ENCODE measurements at regions not wholly inside any gene's neighbourhood (a gene's known extent, or its start where the extent isn't known, plus 50 kb on each side); places are given as distances from the start of the nearest gene placed in this dataset.

DNA sequence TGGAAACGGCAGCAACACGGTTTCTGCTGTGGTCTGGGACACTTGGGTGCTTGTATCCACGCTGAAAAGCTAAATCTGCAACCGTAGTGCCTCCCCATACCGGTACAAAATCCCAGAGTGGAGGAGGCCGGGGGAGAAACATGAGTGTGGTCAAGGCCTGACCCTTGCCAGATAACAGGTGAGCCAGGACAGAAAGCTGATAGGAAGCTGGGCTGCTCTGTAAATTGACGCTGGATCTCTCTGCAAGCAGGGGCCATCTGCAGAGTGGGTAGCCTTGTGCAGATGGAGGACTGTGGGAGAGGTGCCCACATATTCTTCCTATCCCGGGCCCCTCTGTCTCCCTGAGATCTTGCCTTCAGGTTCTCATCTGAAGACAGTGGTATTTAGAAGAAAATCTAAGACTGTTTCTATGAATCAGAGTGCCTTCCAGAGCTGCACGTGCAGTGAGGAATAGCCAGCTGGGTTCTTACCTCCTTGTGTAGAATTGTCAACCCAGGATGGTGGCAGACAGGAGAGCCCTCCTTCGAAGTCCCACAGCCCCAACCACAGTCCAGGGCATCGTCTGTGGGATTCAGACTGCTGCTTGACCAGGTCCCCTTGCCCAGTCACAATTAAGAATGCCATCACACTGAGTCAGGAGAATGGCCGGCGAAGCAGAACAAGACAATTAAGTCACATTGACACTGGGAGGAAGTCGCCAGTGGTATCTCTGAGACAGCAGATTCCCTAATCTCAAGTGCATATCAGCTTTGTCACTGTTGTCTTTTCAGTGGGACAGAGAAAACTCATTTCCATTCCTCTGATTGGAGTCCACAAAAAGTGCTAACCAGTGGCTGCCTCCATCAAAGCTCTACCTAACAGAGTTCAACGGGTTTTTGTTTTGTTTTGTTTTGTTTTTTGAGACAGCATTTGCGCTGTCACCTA is 100.0 kb upstream of the RIPOR2 start:
- ATAC-seq (replicated peaks) (peak; percentile 59 to 63), DNase-seq (no peak)
- Mint-ChIP-seq H3K27ac (peak overlapping the region; percentile 89), H3K27me3 (no peaks in the 10 kb centered on the region), H3K36me3 (peaks cover 1 to 12% of the 10 kb centered on the region in 2 donors), H3K4me3 (peak overlapping the region; percentile 87 to 90), H3K9me3 (no peaks in the 10 kb centered on the region), H3K4me1 (peaks cover 30 to 62% of the 10 kb centered on the region in 2 donors)

GRCh38 chr6:25036461-25036860 is 100.7 kb upstream of the RIPOR2 start:
- H3K36me3 Mint-ChIP-seq = peaks cover 1 to 10% of the 10 kb centered on the region in 2 donors
- H3K9me3 Mint-ChIP-seq = no peaks in the 10 kb centered on the region
- H3K27me3 Mint-ChIP-seq = no peaks in the 10 kb centered on the region
- no peak overlapping the region for H3K4me3 Mint-ChIP-seq
- peaks cover 36 to 69% of the 10 kb centered on the region in 2 donors for H3K4me1 Mint-ChIP-seq
- ATAC-seq (replicated peaks) (no peak), DNase-seq (no peak)
- peak overlapping the region; percentile 89 for H3K27ac Mint-ChIP-seq

- no peaks in the 10 kb centered on the region for H3K9me3 Mint-ChIP-seq
- no peak overlapping the region for H3K4me3 Mint-ChIP-seq
- peaks cover 0 to 7% of the 10 kb centered on the region in 2 donors for H3K36me3 Mint-ChIP-seq
- no peak for DNase-seq
- no peak overlapping the region for H3K27ac Mint-ChIP-seq
- ATAC-seq (replicated peaks) = no peak
- peaks cover 45 to 88% of the 10 kb centered on the region in 2 donors for H3K4me1 Mint-ChIP-seq
- H3K27me3 Mint-ChIP-seq = no peaks in the 10 kb centered on the region
Measured at GRCh38 chr6:25038300-25038699, 102.5 kb upstream of the RIPOR2 start.

DNA sequence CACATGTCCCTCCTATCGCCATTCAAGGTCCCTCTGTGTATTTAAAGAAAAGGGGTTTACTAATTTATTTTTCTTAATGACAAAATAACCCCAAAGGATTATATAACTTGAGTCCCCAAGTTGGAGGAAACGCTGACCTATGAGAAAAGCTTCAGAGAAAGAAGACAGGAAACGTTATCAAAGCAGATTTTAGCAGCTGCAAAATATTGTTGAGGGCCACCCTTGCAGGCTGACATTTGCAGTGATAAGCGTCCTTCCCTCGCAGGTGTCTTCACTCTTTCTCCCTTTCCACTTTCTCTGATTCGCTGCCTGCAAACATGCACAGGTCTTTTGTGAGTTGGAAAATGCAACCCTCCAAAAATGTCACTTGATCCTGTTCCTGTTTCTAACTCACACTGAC is 103.2 kb upstream of the RIPOR2 start:
- no peak overlapping the region for H3K27ac Mint-ChIP-seq
- H3K4me1 Mint-ChIP-seq = peaks cover 47 to 95% of the 10 kb centered on the region in 2 donors
- no peaks in the 10 kb centered on the region for H3K9me3 Mint-ChIP-seq
- H3K36me3 Mint-ChIP-seq = peaks cover 0 to 7% of the 10 kb centered on the region in 2 donors
- H3K4me3 Mint-ChIP-seq = peak overlapping the region in 1 of 2 donors; percentile 29
- H3K27me3 Mint-ChIP-seq = no peaks in the 10 kb centered on the region
- ATAC-seq (replicated peaks) = no peak
- no peak for DNase-seq

DNA sequence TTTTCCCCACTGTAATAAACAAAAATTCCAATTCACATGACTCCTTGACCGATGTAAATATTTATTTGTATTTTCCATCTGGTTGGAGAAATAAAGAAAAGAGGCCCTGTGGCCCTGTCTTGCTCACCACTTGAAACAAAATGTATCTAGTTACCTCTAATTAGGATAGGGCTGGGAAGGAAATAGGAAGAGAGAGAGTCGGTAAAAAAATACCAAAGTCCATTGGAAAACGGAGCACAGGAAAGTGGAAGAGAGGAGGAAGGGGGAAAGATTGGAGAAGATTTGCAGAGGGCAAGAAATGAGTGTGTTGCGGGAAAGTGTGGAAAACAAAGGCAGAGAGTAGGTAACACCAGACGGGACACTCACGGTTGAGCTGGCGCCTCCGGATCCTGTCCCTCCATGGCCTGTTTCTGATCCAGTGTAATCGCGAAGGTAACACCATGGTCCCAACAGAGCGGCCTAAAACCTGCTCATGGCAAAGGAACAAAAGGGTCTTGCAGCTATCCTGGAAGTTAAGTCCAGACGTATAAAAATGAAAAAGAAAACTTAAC is 105.8 kb upstream of the RIPOR2 start:
- no peaks in the 10 kb centered on the region for H3K9me3 Mint-ChIP-seq
- peak overlapping the region; percentile 98 for H3K27ac Mint-ChIP-seq
- DNase-seq (no peak), ATAC-seq (replicated peaks) (no peak)
- peaks cover 46 to 96% of the 10 kb centered on the region in 2 donors for H3K4me1 Mint-ChIP-seq
- peak overlapping the region; percentile 88 to 97 for H3K4me3 Mint-ChIP-seq
- H3K27me3 Mint-ChIP-seq = no peaks in the 10 kb centered on the region
- H3K36me3 Mint-ChIP-seq = peaks cover 0 to 7% of the 10 kb centered on the region in 2 donors

DNA sequence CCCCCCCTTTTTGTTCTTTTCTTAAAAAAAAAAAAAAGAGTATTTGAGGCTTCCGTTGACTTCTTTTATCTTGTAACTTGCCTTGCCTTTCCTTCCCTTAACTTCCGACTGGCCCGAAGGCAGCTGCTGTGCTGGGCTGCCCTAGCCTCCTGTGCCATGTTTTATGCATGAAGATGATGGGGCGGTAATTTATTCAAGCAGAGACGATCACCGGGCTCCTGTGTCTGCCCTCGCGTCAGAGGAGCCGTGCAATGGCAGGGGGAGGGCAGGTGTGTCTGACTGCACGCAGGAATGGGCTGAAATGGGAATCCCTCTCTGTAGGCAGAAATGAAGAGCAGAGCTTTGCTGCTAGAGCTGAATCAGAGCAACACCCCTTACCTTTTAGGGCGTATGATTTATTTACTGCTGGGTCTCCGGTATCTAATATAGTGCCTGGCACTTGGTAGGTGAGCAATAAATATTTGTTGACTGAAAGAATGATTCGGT is 106.3 kb upstream of the RIPOR2 start:
- H3K4me1 Mint-ChIP-seq = peaks cover 46 to 96% of the 10 kb centered on the region in 2 donors
- peak overlapping the region; percentile 88 to 97 for H3K4me3 Mint-ChIP-seq
- H3K36me3 Mint-ChIP-seq = peaks cover 0 to 7% of the 10 kb centered on the region in 2 donors
- no peaks in the 10 kb centered on the region for H3K27me3 Mint-ChIP-seq
- peak overlapping the region; percentile 98 for H3K27ac Mint-ChIP-seq
- DNase-seq (peak; percentile 42), ATAC-seq (replicated peaks) (peak; percentile 55 to 66)
- no peaks in the 10 kb centered on the region for H3K9me3 Mint-ChIP-seq

- peaks cover 47 to 96% of the 10 kb centered on the region in 2 donors for H3K4me1 Mint-ChIP-seq
- no peak for DNase-seq
- no peaks in the 10 kb centered on the region for H3K27me3 Mint-ChIP-seq
- H3K4me3 Mint-ChIP-seq = peak overlapping the region; percentile 88 to 97
- H3K9me3 Mint-ChIP-seq = no peaks in the 10 kb centered on the region
- ATAC-seq (replicated peaks) = peak; percentile 40 to 53
- H3K36me3 Mint-ChIP-seq = peaks cover 0 to 6% of the 10 kb centered on the region in 2 donors
- peak overlapping the region; percentile 98 for H3K27ac Mint-ChIP-seq
Measured at GRCh38 chr6:25042536-25042935, 106.8 kb upstream of the RIPOR2 start.

DNA sequence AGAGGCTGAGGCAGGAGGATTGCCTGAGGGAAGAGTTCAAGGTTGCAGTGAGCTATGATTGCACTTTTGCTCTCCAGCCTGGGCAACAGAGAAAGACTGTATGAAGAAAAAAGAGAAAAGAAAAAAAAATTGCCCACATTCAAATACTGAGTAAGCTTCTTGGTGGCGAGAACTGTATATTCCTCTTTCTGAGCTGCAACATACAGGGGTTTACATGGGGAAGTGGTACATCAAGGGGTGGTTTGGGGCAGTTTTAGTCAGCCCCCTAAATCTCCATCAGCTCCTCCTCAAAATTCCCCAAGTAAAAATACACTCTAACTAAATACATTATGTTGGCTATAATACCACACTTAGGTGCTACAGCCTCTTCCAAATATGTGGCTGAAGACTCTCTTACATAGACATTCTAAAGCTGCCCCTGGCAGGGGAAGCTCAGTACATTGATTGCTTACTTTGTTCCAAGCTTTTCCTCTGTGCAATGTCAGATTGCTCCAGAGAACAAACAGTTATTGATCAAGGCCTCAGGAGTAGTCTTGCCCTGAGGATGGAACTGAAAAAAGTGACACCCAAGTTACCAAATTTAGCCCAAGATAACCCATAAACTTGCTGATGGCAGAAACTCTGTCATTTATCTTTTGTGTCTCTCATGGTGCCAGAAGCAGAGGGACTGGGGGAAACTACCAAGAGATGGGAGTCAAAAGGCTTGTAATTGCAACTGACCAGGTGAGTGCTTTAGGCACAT is 107.4 kb upstream of the RIPOR2 start:
- DNase-seq = no peak
- H3K36me3 Mint-ChIP-seq = peaks cover 0 to 3% of the 10 kb centered on the region in 2 donors
- H3K27ac Mint-ChIP-seq = peak overlapping the region; percentile 98
- no peaks in the 10 kb centered on the region for H3K9me3 Mint-ChIP-seq
- peak; percentile 83 to 86 for ATAC-seq (replicated peaks)
- H3K4me1 Mint-ChIP-seq = peaks cover 50 to 99% of the 10 kb centered on the region in 2 donors
- H3K27me3 Mint-ChIP-seq = no peaks in the 10 kb centered on the region
- H3K4me3 Mint-ChIP-seq = peak overlapping the region; percentile 88 to 97

GRCh38 chr6:25043892-25044291 is 108.1 kb upstream of the RIPOR2 start:
- H3K4me3 Mint-ChIP-seq = no peak overlapping the region
- ATAC-seq (replicated peaks) (no peak), DNase-seq (no peak)
- H3K27me3 Mint-ChIP-seq = no peaks in the 10 kb centered on the region
- peak overlapping the region; percentile 63 for H3K27ac Mint-ChIP-seq
- peaks cover 0 to 1% of the 10 kb centered on the region in 2 donors for H3K9me3 Mint-ChIP-seq
- H3K36me3 Mint-ChIP-seq = peaks cover 0 to 3% of the 10 kb centered on the region in 2 donors
- peaks cover 52 to 99% of the 10 kb centered on the region in 2 donors for H3K4me1 Mint-ChIP-seq

- H3K4me1 Mint-ChIP-seq = peaks cover 47 to 90% of the 10 kb centered on the region in 2 donors
- peaks cover 0 to 1% of the 10 kb centered on the region in 2 donors for H3K9me3 Mint-ChIP-seq
- no peaks in the 10 kb centered on the region for H3K27me3 Mint-ChIP-seq
- H3K4me3 Mint-ChIP-seq = peak overlapping the region; percentile 3 to 54
- peak in 1 of 2 donors; percentile 15 for ATAC-seq (replicated peaks)
- H3K36me3 Mint-ChIP-seq = no peaks in the 10 kb centered on the region
- H3K27ac Mint-ChIP-seq = peak overlapping the region; percentile 79
- DNase-seq = no peak
Measured at GRCh38 chr6:25046942-25047341, 111.2 kb upstream of the RIPOR2 start.

- Mint-ChIP-seq H3K4me3 (peak overlapping the region; percentile 54 to 68), H3K9me3 (peaks cover 1 to 4% of the 10 kb centered on the region in 2 donors), H3K36me3 (peaks cover 0 to 5% of the 10 kb centered on the region in 2 donors), H3K27me3 (no peaks in the 10 kb centered on the region), H3K4me1 (peaks cover 48 to 89% of the 10 kb centered on the region in 2 donors), H3K27ac (peak overlapping the region; percentile 88)
- ATAC-seq (replicated peaks) (peak; percentile 61 to 72), DNase-seq (peak; percentile 48)
Measured at GRCh38 chr6:25050356-25050755, 114.6 kb upstream of the RIPOR2 start.

DNA sequence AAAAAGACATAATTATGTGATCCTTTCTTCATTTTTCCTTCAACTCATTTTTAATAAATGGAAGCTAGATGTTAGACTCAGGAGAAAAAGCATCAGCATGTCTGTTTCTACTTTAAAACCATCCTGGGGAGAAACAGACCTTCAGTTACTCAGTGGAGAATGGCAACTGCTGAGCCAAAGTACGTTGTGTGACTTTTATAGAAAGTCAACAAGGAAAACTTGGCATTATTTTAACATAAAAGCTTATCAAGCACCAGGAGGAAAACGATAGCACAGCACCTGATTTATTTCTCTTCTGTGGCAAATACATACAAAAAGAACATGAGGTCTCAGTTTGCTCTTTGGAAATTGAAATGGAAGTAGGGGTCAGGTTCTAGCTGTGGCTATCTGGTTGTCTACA is 115.3 kb upstream of the RIPOR2 start:
- Mint-ChIP-seq H3K27me3 (no peaks in the 10 kb centered on the region), H3K4me3 (peak overlapping the region; percentile 54 to 68), H3K9me3 (peaks cover 1 to 4% of the 10 kb centered on the region in 2 donors)

GRCh38 chr6:25052181-25052580 is 116.4 kb upstream of the RIPOR2 start:
- Mint-ChIP-seq H3K9me3 (peaks cover 1 to 4% of the 10 kb centered on the region in 2 donors), H3K4me3 (peak overlapping the region in 1 of 2 donors; percentile 39), H3K27ac (peak overlapping the region; percentile 91), H3K4me1 (peaks cover 52 to 86% of the 10 kb centered on the region in 2 donors), H3K36me3 (peaks cover 0 to 9% of the 10 kb centered on the region in 2 donors), H3K27me3 (no peaks in the 10 kb centered on the region)
- no peak for ATAC-seq (replicated peaks)
- DNase-seq = no peak

More for the DNA sequence above, 115.3 kb upstream of the RIPOR2 start:
- H3K36me3 Mint-ChIP-seq = peaks cover 0 to 7% of the 10 kb centered on the region in 2 donors
- peaks cover 53 to 88% of the 10 kb centered on the region in 2 donors for H3K4me1 Mint-ChIP-seq
- H3K27ac Mint-ChIP-seq = peak overlapping the region; percentile 88
- DNase-seq (no peak), ATAC-seq (replicated peaks) (no peak)

Measured in stimulated activated naive B cell treated with anti-CD40 and anti-IgM and Interleukin-4, amounts not matched to agents 10 μg/mL and 1 μg/mL and 100 μg/mL, for 72 hours (primary cell).